ENCODE measurements at regions not wholly inside any gene's neighbourhood (a gene's known extent, or its start where the extent isn't known, plus 50 kb on each side); places are given as distances from the start of the nearest gene placed in this dataset.

DNA sequence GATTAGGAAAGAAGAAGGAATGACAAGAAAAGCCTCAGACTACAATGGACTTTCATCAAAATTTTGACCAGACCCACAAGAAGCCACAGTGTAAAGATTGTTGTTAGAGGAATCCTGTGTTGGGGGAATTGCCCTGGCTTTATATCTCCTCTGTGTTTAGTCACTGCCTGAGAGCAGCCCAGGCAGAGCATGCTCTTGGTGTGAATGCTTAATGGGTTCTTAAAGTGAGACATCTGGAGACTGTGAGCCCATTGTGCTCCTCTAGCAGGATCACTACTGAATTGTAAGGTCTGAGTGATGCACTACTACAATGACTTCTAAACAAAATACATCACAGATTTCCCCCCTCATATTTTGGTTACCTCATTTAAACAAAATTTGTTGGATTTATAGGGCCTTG is 1860.5 kb upstream of the ADGRL3 start:
- TF ChIP-seq, protein P1, sequence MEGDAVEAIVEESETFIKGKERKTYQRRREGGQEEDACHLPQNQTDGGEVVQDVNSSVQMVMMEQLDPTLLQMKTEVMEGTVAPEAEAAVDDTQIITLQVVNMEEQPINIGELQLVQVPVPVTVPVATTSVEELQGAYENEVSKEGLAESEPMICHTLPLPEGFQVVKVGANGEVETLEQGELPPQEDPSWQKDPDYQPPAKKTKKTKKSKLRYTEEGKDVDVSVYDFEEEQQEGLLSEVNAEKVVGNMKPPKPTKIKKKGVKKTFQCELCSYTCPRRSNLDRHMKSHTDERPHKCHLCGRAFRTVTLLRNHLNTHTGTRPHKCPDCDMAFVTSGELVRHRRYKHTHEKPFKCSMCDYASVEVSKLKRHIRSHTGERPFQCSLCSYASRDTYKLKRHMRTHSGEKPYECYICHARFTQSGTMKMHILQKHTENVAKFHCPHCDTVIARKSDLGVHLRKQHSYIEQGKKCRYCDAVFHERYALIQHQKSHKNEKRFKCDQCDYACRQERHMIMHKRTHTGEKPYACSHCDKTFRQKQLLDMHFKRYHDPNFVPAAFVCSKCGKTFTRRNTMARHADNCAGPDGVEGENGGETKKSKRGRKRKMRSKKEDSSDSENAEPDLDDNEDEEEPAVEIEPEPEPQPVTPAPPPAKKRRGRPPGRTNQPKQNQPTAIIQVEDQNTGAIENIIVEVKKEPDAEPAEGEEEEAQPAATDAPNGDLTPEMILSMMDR (IDR thresholded peaks at IDR 0.05): no peak
- no peak for TF ChIP-seq POLR2A (IDR thresholded peaks at IDR 0.05)

Measured in testis (tissue), 2 donors.